ENCODE measurements at regions not wholly inside any gene's neighbourhood (a gene's known extent, or its start where the extent isn't known, plus 50 kb on each side); places are given as distances from the start of the nearest gene placed in this dataset.
"Not testable (repeated sequence)": the region's sequence is repeated elsewhere in the genome, so short reads cannot be mapped to it uniquely, and the experiment has no call there.

DNA sequence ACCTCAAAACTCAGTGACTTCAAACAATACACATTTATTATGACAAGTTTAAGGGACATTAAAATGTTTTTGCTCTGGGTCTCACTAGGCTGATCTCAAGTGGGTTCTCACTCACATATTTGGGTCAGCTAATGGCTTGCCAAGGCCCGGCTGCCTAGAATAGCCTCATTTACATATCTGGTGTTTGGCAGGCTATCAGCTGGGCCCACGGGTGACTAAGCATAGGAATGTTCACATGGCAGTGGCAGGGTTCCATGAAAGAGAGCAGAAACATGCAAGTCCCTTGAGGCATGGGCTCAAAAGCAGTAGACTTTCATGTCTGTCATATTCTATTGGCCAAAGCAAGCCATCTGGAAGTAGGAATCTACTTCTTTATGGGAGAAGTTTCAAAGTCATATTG lies 492.6 kb downstream of the KCNT2 start:
- no peak for ATAC-seq (ENCODE audit: insufficient read depth, low read depth)
- no peak for DNase-seq
- TF ChIP-seq EZH2 (IDR thresholded peaks at IDR 0.05; ENCODE audit: borderline replicate concordance, low read depth, low read length, severe bottlenecking) = no peak
- TF ChIP-seq, protein P1, sequence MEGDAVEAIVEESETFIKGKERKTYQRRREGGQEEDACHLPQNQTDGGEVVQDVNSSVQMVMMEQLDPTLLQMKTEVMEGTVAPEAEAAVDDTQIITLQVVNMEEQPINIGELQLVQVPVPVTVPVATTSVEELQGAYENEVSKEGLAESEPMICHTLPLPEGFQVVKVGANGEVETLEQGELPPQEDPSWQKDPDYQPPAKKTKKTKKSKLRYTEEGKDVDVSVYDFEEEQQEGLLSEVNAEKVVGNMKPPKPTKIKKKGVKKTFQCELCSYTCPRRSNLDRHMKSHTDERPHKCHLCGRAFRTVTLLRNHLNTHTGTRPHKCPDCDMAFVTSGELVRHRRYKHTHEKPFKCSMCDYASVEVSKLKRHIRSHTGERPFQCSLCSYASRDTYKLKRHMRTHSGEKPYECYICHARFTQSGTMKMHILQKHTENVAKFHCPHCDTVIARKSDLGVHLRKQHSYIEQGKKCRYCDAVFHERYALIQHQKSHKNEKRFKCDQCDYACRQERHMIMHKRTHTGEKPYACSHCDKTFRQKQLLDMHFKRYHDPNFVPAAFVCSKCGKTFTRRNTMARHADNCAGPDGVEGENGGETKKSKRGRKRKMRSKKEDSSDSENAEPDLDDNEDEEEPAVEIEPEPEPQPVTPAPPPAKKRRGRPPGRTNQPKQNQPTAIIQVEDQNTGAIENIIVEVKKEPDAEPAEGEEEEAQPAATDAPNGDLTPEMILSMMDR (IDR thresholded peaks at IDR 0.05; ENCODE audit: borderline replicate concordance, extremely low read depth, low read length, poor library complexity, severe bottlenecking) = no peak
- H4K20me1 ChIP-seq (ENCODE audit: insufficient read depth, low read length) = no peaks in the 10 kb centered on the region
- H3K4me3 ChIP-seq (ENCODE audit: low read depth in 1 of 2, low read length in 2 of 2) = no peak overlapping the region
- no peak overlapping the region for H3K9ac ChIP-seq (ENCODE audit: low read depth, low read length)
- no peak overlapping the region for H2AFZ ChIP-seq (ENCODE audit: low read depth, low read length)
- H3K9me3 ChIP-seq (ENCODE audit: insufficient read depth, low read length, severe bottlenecking) = no peaks in the 10 kb centered on the region
- H3K36me3 ChIP-seq (ENCODE audit: insufficient read depth, low read length) = no peaks in the 10 kb centered on the region
- H3K27me3 ChIP-seq (ENCODE audit: insufficient read depth, low read length, poor library complexity) = no peaks in the 10 kb centered on the region
- H3K79me2 ChIP-seq (ENCODE audit: insufficient read depth, low read length) = no peaks in the 10 kb centered on the region
- H3K4me2 ChIP-seq (ENCODE audit: insufficient read depth, low read length) = no peak overlapping the region
- H3K4me1 ChIP-seq (ENCODE audit: insufficient read depth, low read length) = no peaks in the 10 kb centered on the region
- no peak overlapping the region for H3K27ac ChIP-seq (ENCODE audit: low read length)

DNA sequence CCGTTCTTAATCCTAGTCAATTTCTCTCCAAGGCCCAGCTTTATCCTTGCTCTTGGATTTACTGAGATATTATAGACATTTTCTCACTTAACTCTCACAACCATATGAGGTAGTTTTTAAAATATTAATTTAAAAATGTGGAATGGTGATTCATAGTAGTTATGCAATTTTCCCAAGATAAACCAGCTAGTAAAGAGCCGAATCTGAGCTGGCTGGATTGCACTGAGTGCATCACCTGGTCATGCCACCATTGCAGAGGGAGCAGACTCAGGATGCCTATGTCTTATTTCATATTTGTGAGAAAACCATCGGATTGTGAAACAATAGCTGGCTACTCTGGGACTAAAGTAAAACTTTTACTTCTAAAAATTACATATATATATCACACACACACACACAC lies 494.0 kb downstream of the KCNT2 start:
- Histone ChIP-seq H3K27ac (ENCODE audit: low read length) (no peak overlapping the region), H3K4me3 (ENCODE audit: low read depth in 1 of 2, low read length in 2 of 2) (no peak overlapping the region), H4K20me1 (ENCODE audit: insufficient read depth, low read length) (no peaks in the 10 kb centered on the region), H3K4me1 (ENCODE audit: insufficient read depth, low read length) (no peaks in the 10 kb centered on the region), H3K4me2 (ENCODE audit: insufficient read depth, low read length) (no peak overlapping the region), H3K9ac (ENCODE audit: low read depth, low read length) (no peak overlapping the region), H3K36me3 (ENCODE audit: insufficient read depth, low read length) (no peaks in the 10 kb centered on the region), H3K79me2 (ENCODE audit: insufficient read depth, low read length) (no peaks in the 10 kb centered on the region), H3K9me3 (ENCODE audit: insufficient read depth, low read length, severe bottlenecking) (no peaks in the 10 kb centered on the region), H2AFZ (ENCODE audit: low read depth, low read length) (no peak overlapping the region), H3K27me3 (ENCODE audit: insufficient read depth, low read length, poor library complexity) (no peaks in the 10 kb centered on the region)
- no peak for ATAC-seq (ENCODE audit: insufficient read depth, low read depth)
- TF ChIP-seq, protein P1 (IDR thresholded peaks at IDR 0.05; ENCODE audit: borderline replicate concordance, extremely low read depth, low read length, poor library complexity, severe bottlenecking) = no peak
- TF ChIP-seq EZH2 (IDR thresholded peaks at IDR 0.05; ENCODE audit: borderline replicate concordance, low read depth, low read length, severe bottlenecking) = no peak
- no peak for DNase-seq

DNA sequence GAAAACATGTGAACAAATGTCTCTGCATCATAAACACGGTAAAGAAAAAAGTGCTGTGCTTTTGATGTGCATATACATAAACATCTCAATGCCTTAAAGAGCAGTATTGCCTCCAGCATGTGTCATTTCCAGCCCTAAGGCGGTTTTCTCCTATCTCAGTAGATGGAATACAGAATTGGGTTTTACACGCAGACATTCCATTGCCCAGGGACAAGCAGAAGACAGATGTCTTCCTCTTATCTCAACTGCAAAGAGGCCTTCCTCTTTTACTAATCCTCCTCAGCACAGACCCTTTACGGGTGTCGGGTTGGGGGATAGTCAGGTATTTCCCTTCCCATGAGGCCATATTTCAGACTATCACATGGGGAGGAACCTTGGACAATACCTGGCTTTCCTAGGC lies 499.2 kb downstream of the KCNT2 start:
- H4K20me1 ChIP-seq (ENCODE audit: insufficient read depth, low read length); ATAC-seq (ENCODE audit: insufficient read depth, low read depth); H3K4me3 ChIP-seq (ENCODE audit: low read depth in 1 of 2, low read length in 2 of 2); H3K4me2 ChIP-seq (ENCODE audit: insufficient read depth, low read length); H3K27me3 ChIP-seq (ENCODE audit: insufficient read depth, low read length, poor library complexity); H3K36me3 ChIP-seq (ENCODE audit: insufficient read depth, low read length); H3K9ac ChIP-seq (ENCODE audit: low read depth, low read length); H3K27ac ChIP-seq (ENCODE audit: low read length); H3K9me3 ChIP-seq (ENCODE audit: insufficient read depth, low read length, severe bottlenecking); H3K4me1 ChIP-seq (ENCODE audit: insufficient read depth, low read length); H2AFZ ChIP-seq (ENCODE audit: low read depth, low read length); DNase-seq; H3K79me2 ChIP-seq (ENCODE audit: insufficient read depth, low read length): not testable (repeated sequence)

DNA sequence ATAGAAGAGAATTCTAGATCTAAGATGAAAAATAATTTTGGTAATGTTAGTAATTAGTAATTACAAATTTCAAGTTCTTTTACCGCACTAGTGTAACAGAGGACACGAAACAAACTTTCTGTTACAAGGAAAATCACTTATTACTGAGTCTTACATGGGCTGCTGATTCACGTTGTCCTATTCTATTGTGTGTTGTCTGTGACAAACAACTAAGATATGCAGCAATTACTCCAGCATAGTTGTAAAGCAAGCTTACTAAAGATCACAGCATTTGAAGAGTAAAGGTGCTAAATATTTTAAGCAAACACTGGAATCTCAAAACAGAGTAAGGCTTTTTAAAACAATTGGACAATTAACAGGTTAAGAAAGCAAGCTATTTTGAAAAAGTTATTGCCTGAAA lies 502.3 kb downstream of the KCNT2 start:
- no peak overlapping the region for H2AFZ ChIP-seq (ENCODE audit: low read depth, low read length)
- H3K9ac ChIP-seq (ENCODE audit: low read depth, low read length) = no peak overlapping the region
- ATAC-seq (ENCODE audit: insufficient read depth, low read depth) = no peak
- no peak overlapping the region for H3K27ac ChIP-seq (ENCODE audit: low read length)
- H3K4me1 ChIP-seq (ENCODE audit: insufficient read depth, low read length) = no peaks in the 10 kb centered on the region
- no peaks in the 10 kb centered on the region for H3K79me2 ChIP-seq (ENCODE audit: insufficient read depth, low read length)
- H3K27me3 ChIP-seq (ENCODE audit: insufficient read depth, low read length, poor library complexity) = no peaks in the 10 kb centered on the region
- DNase-seq = no peak
- H3K4me2 ChIP-seq (ENCODE audit: insufficient read depth, low read length) = no peak overlapping the region
- H4K20me1 ChIP-seq (ENCODE audit: insufficient read depth, low read length) = no peaks in the 10 kb centered on the region
- TF ChIP-seq, protein P1 (IDR thresholded peaks at IDR 0.05; ENCODE audit: borderline replicate concordance, extremely low read depth, low read length, poor library complexity, severe bottlenecking) = no peak
- TF ChIP-seq EZH2 (IDR thresholded peaks at IDR 0.05; ENCODE audit: borderline replicate concordance, low read depth, low read length, severe bottlenecking) = no peak
- H3K36me3 ChIP-seq (ENCODE audit: insufficient read depth, low read length) = no peaks in the 10 kb centered on the region
- peaks cover 8% of the 10 kb centered on the region for H3K9me3 ChIP-seq (ENCODE audit: insufficient read depth, low read length, severe bottlenecking)
- no peak overlapping the region for H3K4me3 ChIP-seq (ENCODE audit: low read depth in 1 of 2, low read length in 2 of 2)
